A673 (cell line): ENCODE measurements at regions not wholly inside any gene's neighbourhood (a gene's known extent, or its start where the extent isn't known, plus 50 kb on each side); places are given as distances from the start of the nearest gene placed in this dataset.

Experiments used
- BruUV-seq: library from RNA; stranded (reverse); fragments of 400-500 nt; replicated peaks from 2 replicates; lab custom pipeline; 2021; lab: Mats Ljungman, UMichigan
- CTCF ChIA-PET: fragments of 300-600 bp; sonication (Branson Sonifier 250); formaldehyde crosslinking; loops from one replicate; lab custom pipeline; 2022; ENCODE audit warnings: antibody characterized with exemption; lab: Charles Lee
- POLR2A ChIA-PET: fragments of 300-600 bp; sonication (Branson Sonifier 250); formaldehyde crosslinking; loops from one replicate; lab custom pipeline; 2022; ENCODE audit warnings: antibody characterized with exemption; ENCODE audit not compliant: low non-redundant PET; lab: Charles Lee
- DNase-seq: peaks from one replicate; pipeline ENCODE4 v3.0.0-alpha.2; 2015; ENCODE audit warnings: low spot score
- H3K27ac ChIP-seq: fragments of 200-600 bp; sonication (generic); 2 replicates; pipeline ENCODE4 v1.5.1; 2016; ENCODE audit warnings: mixed run types, low read depth, mild to moderate bottlenecking, mixed read lengths, antibody characterized with exemption, low read length; ENCODE audit not compliant: poor library complexity, severe bottlenecking
- H3K27me3 ChIP-seq: fragments of 200-600 bp; sonication (generic); replicated peaks from 2 replicates; pipeline ENCODE4 v1.6.1; 2017; ENCODE audit warnings: mixed run types, low read depth, mild to moderate bottlenecking, mixed read lengths, antibody characterized with exemption, low read length; ENCODE audit not compliant: insufficient read depth, poor library complexity
- H3K36me3 ChIP-seq: fragments of 200-600 bp; sonication (generic); 2 replicates; pipeline ENCODE4 v1.6.1; 2016; ENCODE audit warnings: mixed run types, mild to moderate bottlenecking, mixed read lengths, antibody characterized with exemption, low read length; ENCODE audit not compliant: insufficient read depth, poor library complexity, severe bottlenecking
- H3K4me1 ChIP-seq: fragments of 200-600 bp; sonication (generic); 2 replicates; pipeline ENCODE4 v1.6.1; 2017; ENCODE audit warnings: mixed run types, mild to moderate bottlenecking, mixed read lengths, antibody characterized with exemption, low read length; ENCODE audit not compliant: insufficient read depth, poor library complexity, severe bottlenecking
- H3K4me3 ChIP-seq: fragments of 200-600 bp; sonication (generic); 2 replicates; pipeline ENCODE4 v1.5.1; 2016; ENCODE audit warnings: low read depth, mixed run types, mild to moderate bottlenecking, mixed read lengths, low read length; ENCODE audit not compliant: poor library complexity, severe bottlenecking
- H3K9me3 ChIP-seq: fragments of 200-600 bp; sonication (generic); 2 replicates; pipeline ENCODE4 v1.6.1; 2016; ENCODE audit warnings: mixed run types, low read depth, mild to moderate bottlenecking, mixed read lengths, antibody characterized with exemption, low read length; ENCODE audit not compliant: poor library complexity, severe bottlenecking
- EZH2 ChIP-seq: fragments of 200-600 bp; sonication (generic); IDR thresholded peaks from 2 replicates; pipeline ENCODE4 v1.6.1; 2017; ENCODE audit warnings: borderline replicate concordance, low read depth, mild to moderate bottlenecking, mixed read lengths, antibody characterized with exemption, low read length; ENCODE audit not compliant: poor library complexity, severe bottlenecking
- intact Hi-C: fragments of 100-400 bp; cut with micrococcal nuclease; formaldehyde crosslinking; loops from one replicate; pipeline ENCODE4 v1.10.0; 2022; ENCODE audit not compliant: unreplicated experiment
- TF ChIP-seq, protein P1 (sequence below): fragments of 300-800, 200-600 bp; sonication (generic); conservative IDR thresholded peaks from 2 replicates; pipeline ENCODE4 v1.5.1; 2017; ENCODE audit warnings: low read depth, mild to moderate bottlenecking, antibody characterized with exemption, low read length, moderate library complexity, mixed read lengths

DNA sequence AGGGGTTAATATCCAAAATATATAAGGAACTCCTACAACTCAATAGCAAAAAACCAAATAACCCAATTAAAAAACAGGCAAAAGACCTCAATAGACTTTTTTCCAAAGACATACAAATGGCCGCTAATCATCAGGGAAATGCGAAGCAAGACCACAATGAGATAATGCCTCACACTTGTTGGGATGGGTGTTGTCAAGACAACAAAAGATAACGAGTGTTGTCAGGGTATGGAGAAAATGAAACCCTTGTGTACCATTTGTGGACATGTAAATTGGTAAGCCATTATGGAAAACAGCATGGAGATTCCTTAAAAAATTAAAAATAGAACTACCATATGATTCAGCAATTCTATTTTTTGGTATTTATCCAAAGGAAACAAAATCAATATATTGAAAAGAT is 620.2 kb downstream of the ACTL7B start:
- Histone ChIP-seq H3K27me3 (no peaks in the 10 kb centered on the region), H3K9me3 (no peaks in the 10 kb centered on the region), H3K36me3 (no peaks in the 10 kb centered on the region), H3K4me1 (no peaks in the 10 kb centered on the region), H3K27ac (no peak overlapping the region), H3K4me3 (no peak overlapping the region)
- BruUV-seq: no TSS peak
- intact Hi-C loops: no loop called here
- TF ChIP-seq, protein P1, sequence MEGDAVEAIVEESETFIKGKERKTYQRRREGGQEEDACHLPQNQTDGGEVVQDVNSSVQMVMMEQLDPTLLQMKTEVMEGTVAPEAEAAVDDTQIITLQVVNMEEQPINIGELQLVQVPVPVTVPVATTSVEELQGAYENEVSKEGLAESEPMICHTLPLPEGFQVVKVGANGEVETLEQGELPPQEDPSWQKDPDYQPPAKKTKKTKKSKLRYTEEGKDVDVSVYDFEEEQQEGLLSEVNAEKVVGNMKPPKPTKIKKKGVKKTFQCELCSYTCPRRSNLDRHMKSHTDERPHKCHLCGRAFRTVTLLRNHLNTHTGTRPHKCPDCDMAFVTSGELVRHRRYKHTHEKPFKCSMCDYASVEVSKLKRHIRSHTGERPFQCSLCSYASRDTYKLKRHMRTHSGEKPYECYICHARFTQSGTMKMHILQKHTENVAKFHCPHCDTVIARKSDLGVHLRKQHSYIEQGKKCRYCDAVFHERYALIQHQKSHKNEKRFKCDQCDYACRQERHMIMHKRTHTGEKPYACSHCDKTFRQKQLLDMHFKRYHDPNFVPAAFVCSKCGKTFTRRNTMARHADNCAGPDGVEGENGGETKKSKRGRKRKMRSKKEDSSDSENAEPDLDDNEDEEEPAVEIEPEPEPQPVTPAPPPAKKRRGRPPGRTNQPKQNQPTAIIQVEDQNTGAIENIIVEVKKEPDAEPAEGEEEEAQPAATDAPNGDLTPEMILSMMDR: no peak
- no peak for TF ChIP-seq EZH2
- ChIA-PET CTCF (no interaction called here), POLR2A (no interaction called here)
- DNase-seq: no peak

GRCh38 chr9:108234811-108235210 is 621.0 kb downstream of the ACTL7B start:
- no TSS peak for BruUV-seq
- Histone ChIP-seq H3K9me3 (no peaks in the 10 kb centered on the region), H3K4me3 (no peak overlapping the region), H3K4me1 (no peaks in the 10 kb centered on the region), H3K27me3 (no peaks in the 10 kb centered on the region), H3K36me3 (no peaks in the 10 kb centered on the region), H3K27ac (no peak overlapping the region)
- intact Hi-C loops: no loop called here
- no peak for DNase-seq
- ChIA-PET POLR2A (no interaction called here), CTCF (no interaction called here)
- TF ChIP-seq, protein P1: no peak
- TF ChIP-seq EZH2: no peak

DNA sequence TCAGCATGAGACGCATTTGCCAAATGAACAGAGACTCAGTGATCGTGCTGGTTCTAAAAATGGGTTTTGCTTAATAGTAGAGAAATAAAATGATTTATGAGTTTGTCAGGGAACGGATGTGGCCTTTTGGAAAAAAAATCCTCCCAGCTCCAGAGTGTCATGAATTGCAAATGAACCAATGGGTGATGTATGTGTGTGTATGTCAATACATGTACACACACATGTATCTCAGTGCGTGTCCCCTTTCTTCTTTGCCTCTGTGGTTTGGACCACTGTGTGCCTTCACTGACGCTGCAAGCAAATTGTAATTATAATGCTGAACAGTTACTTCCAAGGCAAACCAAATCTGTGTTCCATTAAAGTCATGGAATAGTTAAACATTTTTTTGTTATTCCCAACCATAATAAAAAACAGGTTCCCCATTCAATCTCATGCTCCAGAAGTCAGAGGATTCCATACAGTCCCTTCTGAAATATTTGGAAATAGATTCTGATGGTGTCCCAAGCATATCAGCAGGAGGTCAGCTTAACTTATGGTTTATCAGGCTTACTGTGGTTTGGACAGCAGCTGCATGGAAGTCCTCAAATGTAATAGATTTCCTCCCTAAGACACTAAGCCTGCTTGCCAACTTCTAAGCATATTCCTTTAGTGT is 630.5 kb downstream of the ACTL7B start:
- CTCF ChIA-PET: no interaction called here
- Histone ChIP-seq H3K27me3 (no peaks in the 10 kb centered on the region), H3K4me3 (no peak overlapping the region), H3K36me3 (no peaks in the 10 kb centered on the region), H3K27ac (no peak overlapping the region), H3K4me1 (no peaks in the 10 kb centered on the region), H3K9me3 (peaks cover 8% of the 10 kb centered on the region)
- DNase-seq: no peak
- POLR2A ChIA-PET: no interaction called here
- intact Hi-C loops: no loop called here
- TF ChIP-seq, protein P1: no peak
- no peak for TF ChIP-seq EZH2
- BruUV-seq: no TSS peak
